ENCODE measurements at regions not wholly inside any gene's neighbourhood (a gene's known extent, or its start where the extent isn't known, plus 50 kb on each side); places are given as distances from the start of the nearest gene placed in this dataset.

- TF ChIP-seq CTCF (IDR thresholded peaks at IDR 0.05; ENCODE audit: extremely low read depth, insufficient read depth, missing control alignments) = no peak
These were observed 55.6 kb downstream of the PBDC1 start for GRCh38 chrX:76228499-76228898.

GRCh38 chrX:76248901-76249300, 76.0 kb downstream of the PBDC1 start:
- no peak for TF ChIP-seq CTCF (IDR thresholded peaks at IDR 0.05; ENCODE audit: extremely low read depth, insufficient read depth, missing control alignments)
- DNase-seq (ENCODE audit: low spot score) = no peak
- in situ Hi-C loops (cut with MboI; ENCODE audit: low pct_unique_long_range_greater_than_20kb, low sequenced_read_pairs, unreplicated experiment) = no loop called here

More at GRCh38 chrX:76228499-76228898, 55.6 kb downstream of the PBDC1 start:
- in situ Hi-C loops (cut with MboI; ENCODE audit: low pct_unique_long_range_greater_than_20kb, low sequenced_read_pairs, unreplicated experiment) = no loop called here
- DNase-seq (ENCODE audit: low spot score) = no peak

GRCh38 chrX:76253432-76253831, 80.6 kb downstream of the PBDC1 start:
- in situ Hi-C loops (cut with MboI; ENCODE audit: low pct_unique_long_range_greater_than_20kb, low sequenced_read_pairs, unreplicated experiment) = no loop called here
- TF ChIP-seq CTCF (IDR thresholded peaks at IDR 0.05; ENCODE audit: extremely low read depth, insufficient read depth, missing control alignments) = peak; percentile 53
- peak; percentile 25 for DNase-seq (ENCODE audit: low spot score)

GRCh38 chrX:76279007-76279406, 106.1 kb downstream of the PBDC1 start:
- in situ Hi-C loops (cut with MboI; ENCODE audit: low pct_unique_long_range_greater_than_20kb, low sequenced_read_pairs, unreplicated experiment) = loop anchor here (25.0 kb wide), 1 partner anchor 183 kb away; no protein-coding TSS in a partner anchor
- TF ChIP-seq CTCF (IDR thresholded peaks at IDR 0.05; ENCODE audit: extremely low read depth, insufficient read depth, missing control alignments) = peak; percentile 83
- peak; percentile 40 for DNase-seq (ENCODE audit: low spot score)
